Activated gamma-delta T cell (primary cell): ENCODE measurements at regions not wholly inside any gene's neighbourhood (a gene's known extent, or its start where the extent isn't known, plus 50 kb on each side); places are given as distances from the start of the nearest gene placed in this dataset.
"Not testable (repeated sequence)": the region's sequence is repeated elsewhere in the genome, so short reads cannot be mapped to it uniquely, and the experiment has no call there.

Experiments
- DNase-seq: peaks from one replicate; lab custom pipeline; 2025; lab: John Stamatoyannopoulos, UW

DNA sequence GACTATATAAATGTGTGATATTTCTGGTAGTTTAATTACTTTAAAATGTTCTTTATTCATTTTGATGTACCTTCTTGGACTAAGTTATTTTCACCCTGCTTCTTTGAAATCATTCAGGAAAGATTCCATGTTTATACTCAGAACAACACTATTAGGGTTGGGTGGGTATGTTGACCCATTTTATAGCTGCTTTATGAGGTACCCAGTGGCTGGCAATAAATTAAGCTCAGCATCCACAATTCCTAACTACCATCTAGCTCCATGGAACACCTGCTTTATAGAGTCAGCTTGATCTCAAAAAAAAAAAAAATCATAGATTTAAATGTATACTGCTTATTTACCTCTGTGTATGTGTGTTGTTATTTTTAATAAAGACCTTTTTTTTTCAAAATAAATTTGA, 78.9 kb upstream of the ZNF91 start:
- DNase-seq, result no peak

DNA sequence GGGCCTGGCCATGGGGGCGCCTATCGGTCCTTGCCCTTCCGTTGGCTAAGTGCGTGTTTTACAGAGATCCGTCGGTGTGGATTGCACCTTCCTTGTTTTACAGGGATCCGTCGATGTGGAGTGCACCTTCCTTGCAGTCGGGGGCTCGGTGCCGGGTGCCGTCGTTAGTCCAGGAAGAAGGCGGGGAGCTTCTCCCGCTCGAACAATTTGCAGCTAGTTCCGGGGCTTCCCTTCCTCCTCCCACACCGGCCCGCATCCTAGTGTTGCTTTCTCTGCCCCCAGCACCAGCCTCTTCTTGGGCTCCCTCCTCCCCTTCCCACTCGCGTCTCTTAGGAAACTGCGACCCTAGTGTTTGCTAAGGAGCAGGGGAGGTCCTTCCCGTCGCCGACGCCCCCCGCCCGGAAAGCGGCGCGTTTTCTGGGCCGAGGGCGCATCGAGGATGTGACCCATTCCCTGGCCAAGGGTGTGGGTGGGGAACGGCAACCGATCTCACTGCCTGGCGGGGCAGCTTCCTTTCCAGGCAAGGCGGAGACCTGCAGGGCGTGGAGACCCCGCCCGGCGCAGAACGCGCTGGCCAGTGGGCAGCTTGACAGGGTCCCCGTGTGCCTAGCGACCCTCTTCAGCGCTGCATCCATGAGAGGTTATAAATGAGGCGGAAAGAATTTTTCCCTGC, 75.7 kb upstream of the ZNF91 start:
- no peak for DNase-seq

DNA sequence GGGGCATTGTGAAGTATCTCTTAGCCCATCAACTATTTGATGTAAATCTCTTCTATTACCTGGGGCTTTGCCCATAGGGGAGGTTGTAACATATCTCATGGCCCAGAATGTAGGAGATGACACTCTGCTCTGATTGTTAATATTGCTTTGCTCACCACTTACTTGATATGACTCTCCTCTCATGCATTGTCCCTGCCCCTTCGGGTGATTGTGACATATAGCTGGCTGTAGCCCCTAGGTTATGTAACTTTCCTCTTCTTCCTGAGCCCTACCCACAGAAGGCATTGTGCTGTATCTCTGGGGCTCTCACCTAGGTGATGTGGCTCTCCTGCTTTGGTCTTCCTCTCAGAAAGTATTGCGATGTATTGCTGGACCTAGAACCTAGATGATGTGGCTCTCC, 69.1 kb upstream of the ZNF91 start:
- DNase-seq, result not testable (repeated sequence)

DNA sequence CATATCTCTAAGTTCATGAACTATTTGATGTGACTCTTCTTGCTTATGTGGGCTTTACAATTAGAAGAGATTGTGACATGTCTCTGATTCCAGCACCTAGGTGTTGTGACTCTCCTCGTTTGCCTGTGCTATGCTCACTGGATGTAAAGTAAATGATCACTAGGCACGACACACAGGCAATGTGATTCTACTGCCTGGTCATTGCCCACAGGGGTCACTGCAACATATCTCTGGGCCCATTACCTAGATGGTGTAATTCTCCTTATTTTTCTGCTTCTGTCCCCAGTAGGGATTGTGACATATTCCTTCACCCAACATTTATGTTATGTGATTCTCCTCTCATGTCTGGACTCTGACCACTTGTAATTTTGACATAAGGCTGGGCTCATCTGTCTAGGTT, 65.8 kb upstream of the ZNF91 start:
- no peak for DNase-seq

DNA sequence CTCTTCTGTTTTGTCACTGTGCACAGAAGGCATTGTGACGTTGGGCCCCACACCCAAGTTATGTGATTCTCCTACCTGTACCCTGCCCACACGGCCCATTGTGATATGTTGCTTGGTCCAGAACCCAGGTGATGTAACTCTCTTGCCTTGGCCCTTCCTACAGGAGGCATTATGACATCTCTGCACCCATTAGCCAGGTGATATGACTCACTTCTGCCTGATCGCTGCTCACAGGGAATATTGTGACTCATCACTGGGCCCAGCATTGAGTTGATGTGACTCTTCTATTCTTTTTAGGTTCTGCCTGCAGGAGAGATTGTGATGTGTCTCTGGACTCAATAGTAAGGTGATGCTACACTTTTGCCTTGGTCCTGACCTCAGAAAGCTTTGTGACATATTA, 65.4 kb upstream of the ZNF91 start:
- DNase-seq, result no peak
